Testis (tissue), 2 donors: ENCODE measurements at regions not wholly inside any gene's neighbourhood (a gene's known extent, or its start where the extent isn't known, plus 50 kb on each side); places are given as distances from the start of the nearest gene placed in this dataset.

Experiments
- CTCF ChIP-seq, 3 experiments: fragments of 450-650 bp in 2 of 3; fragments of 200-600 bp in 1 of 3; sonication (generic) in 1 of 3; IDR thresholded peaks; one replicate each; pipeline ENCODE4 v1.5.1; 2016 to 2019; ENCODE audit warnings: antibody characterized with exemption in 3 of 3, mild to moderate bottlenecking in 2 of 3, moderate library complexity in 1 of 3
- POLR2A ChIP-seq: fragments of 450-650 bp; IDR thresholded peaks from one replicate; pipeline ENCODE4 v1.6.1; 2017; ENCODE audit warnings: antibody characterized with exemption, mild to moderate bottlenecking, moderate library complexity

- TF ChIP-seq CTCF (IDR thresholded peaks at IDR 0.05) (no peak), POLR2A (no peak)
These were observed 146.5 kb downstream of the LACC1 start for GRCh38 chr13:44026194-44026593.
